ENCODE measurements at regions not wholly inside any gene's neighbourhood (a gene's known extent, or its start where the extent isn't known, plus 50 kb on each side); places are given as distances from the start of the nearest gene placed in this dataset.

DNA sequence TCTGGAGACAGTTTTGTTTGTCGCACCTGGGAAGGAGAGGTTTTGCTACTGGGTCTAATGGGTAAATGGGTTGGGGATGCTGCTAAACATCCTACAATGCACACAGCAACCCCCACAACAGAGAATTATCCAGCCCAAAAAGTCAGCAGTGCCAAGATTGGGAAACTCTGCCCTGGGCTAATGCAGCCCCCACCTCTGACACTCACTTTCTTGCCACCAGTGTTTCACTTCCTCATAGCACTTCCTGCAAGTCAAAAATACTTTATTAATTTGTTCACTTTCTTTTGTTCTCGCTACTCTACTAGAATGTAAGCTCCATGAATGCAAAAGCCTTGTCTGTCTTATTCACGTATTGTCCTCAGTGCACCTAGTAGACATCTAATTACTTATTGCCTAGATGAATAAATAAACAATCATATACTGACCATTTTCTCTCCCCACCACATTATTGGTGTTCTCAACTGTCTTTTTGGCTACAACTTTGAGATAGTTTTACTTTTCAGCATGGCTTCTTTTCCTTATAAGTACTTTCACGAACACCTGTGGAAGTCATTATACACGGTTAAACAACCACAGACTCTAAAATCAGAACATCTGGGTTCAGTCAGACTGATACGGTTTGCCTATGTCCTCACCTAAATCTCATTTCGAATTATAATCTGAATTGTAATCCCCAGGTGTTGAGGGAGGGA lies 82.0 kb upstream of the PITX2 start:
- H3K9ac ChIP-seq (ENCODE audit: insufficient read length), result no peak overlapping the region
- no peaks in the 10 kb centered on the region for H3K9me3 ChIP-seq (ENCODE audit: low read depth, low read length)
- TF ChIP-seq EZH2 (IDR thresholded peaks at IDR 0.05), result no peak
- TF ChIP-seq FOXP2 (optimal IDR thresholded peaks at IDR 0.05; ENCODE audit: control extremely low read depth, extremely low read length, insufficient read depth), result no peak
- no peak for TF ChIP-seq POLR2AphosphoS5 (IDR thresholded peaks at IDR 0.05; ENCODE audit: borderline replicate concordance, low read depth, low read length)
- H3K4me3 ChIP-seq, result no peak overlapping the region
- H3K36me3 ChIP-seq (ENCODE audit: insufficient read depth, low read length), result no peaks in the 10 kb centered on the region
- no peak overlapping the region for H3K27ac ChIP-seq
- no peak for DNase-seq (ENCODE audit: low read depth, low spot score)

DNA sequence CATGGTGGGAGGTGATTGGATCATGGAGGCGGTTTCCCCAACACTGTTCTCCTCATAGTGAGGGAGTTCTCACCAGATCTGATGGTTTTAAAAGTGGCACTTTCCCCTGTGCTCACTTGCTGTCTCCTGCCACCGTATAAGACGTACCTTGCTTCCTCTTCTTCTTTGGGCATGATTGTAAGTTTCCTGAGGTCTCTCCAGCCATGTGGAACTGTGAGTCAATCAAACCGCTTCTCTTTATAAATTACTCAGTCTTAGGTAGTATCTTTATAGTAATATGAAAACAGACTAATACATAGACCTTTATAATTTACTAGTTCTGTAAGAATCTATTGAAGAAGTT lies 82.5 kb upstream of the PITX2 start:
- no peak for DNase-seq (ENCODE audit: low read depth, low spot score)
- no peaks in the 10 kb centered on the region for H3K36me3 ChIP-seq (ENCODE audit: insufficient read depth, low read length)
- no peak for TF ChIP-seq FOXP2 (optimal IDR thresholded peaks at IDR 0.05; ENCODE audit: control extremely low read depth, extremely low read length, insufficient read depth)
- TF ChIP-seq POLR2AphosphoS5 (IDR thresholded peaks at IDR 0.05; ENCODE audit: borderline replicate concordance, low read depth, low read length), result no peak
- no peak for TF ChIP-seq EZH2 (IDR thresholded peaks at IDR 0.05)
- H3K9me3 ChIP-seq (ENCODE audit: low read depth, low read length), result no peaks in the 10 kb centered on the region
- H3K4me3 ChIP-seq, result no peak overlapping the region
- no peak overlapping the region for H3K9ac ChIP-seq (ENCODE audit: insufficient read length)
- no peak overlapping the region for H3K27ac ChIP-seq

DNA sequence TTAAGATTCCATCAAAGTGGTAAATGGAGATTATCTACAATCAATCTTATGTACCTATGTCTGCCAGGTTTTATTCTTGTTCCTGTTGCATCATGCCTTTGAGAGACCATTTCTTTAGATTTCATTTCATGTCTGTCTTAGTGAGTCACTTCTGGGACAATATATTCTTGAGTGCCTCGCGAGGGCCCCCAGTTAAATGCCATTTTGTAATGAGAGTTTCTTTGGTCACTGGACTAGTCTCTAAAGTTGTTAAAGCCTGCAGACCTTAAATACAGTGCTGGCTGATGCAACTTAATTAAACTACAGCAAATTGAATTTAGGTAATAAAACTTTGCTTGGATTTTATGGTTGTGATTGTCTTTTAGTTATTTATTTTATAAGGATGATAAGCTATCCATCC lies 87.2 kb upstream of the PITX2 start:
- no peak overlapping the region for H3K4me3 ChIP-seq
- no peak overlapping the region for H3K9ac ChIP-seq (ENCODE audit: insufficient read length)
- no peak overlapping the region for H3K27ac ChIP-seq
- no peaks in the 10 kb centered on the region for H3K9me3 ChIP-seq (ENCODE audit: low read depth, low read length)
- no peak for TF ChIP-seq FOXP2 (optimal IDR thresholded peaks at IDR 0.05; ENCODE audit: control extremely low read depth, extremely low read length, insufficient read depth)
- no peak for TF ChIP-seq POLR2AphosphoS5 (IDR thresholded peaks at IDR 0.05; ENCODE audit: borderline replicate concordance, low read depth, low read length)
- TF ChIP-seq EZH2 (IDR thresholded peaks at IDR 0.05), result no peak
- no peak for DNase-seq (ENCODE audit: low read depth, low spot score)
- H3K36me3 ChIP-seq (ENCODE audit: insufficient read depth, low read length), result no peaks in the 10 kb centered on the region

DNA sequence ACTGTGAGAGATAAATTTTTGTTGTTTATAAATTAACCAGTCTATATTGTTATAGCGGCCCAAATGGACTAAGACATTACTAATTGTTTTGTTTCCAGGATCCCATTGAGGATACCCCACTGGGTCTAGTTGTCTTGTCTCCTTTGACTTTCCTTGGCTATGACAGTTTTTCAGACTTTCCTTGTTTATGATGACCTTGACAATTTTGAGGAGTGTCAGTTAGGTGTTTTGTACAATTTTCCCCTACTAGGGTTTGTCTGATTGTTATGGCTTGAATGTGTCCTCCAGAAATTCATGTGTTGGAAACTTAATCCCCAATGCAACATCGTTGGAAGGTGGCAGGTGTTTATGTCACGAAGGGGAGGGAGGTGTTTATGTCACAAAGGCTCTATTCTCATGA lies 89.6 kb upstream of the PITX2 start:
- Histone ChIP-seq H3K9ac (ENCODE audit: insufficient read length) (no peak overlapping the region), H3K4me3 (no peak overlapping the region), H3K36me3 (ENCODE audit: insufficient read depth, low read length) (no peaks in the 10 kb centered on the region), H3K27ac (no peak overlapping the region), H3K9me3 (ENCODE audit: low read depth, low read length) (no peaks in the 10 kb centered on the region)
- DNase-seq (ENCODE audit: low read depth, low spot score), result no peak
- TF ChIP-seq FOXP2 (optimal IDR thresholded peaks at IDR 0.05; ENCODE audit: control extremely low read depth, extremely low read length, insufficient read depth), result no peak
- no peak for TF ChIP-seq POLR2AphosphoS5 (IDR thresholded peaks at IDR 0.05; ENCODE audit: borderline replicate concordance, low read depth, low read length)
- no peak for TF ChIP-seq EZH2 (IDR thresholded peaks at IDR 0.05)

- no peak overlapping the region for H3K27ac ChIP-seq
- no peak for DNase-seq (ENCODE audit: low read depth, low spot score)
Observed at GRCh38 chr4:110730318-110730717, 107.4 kb upstream of the PITX2 start.

GRCh38 chr4:110733901-110734300 lies 111.0 kb upstream of the PITX2 start:
- Histone ChIP-seq H3K9me3 (ENCODE audit: low read depth, low read length) (no peaks in the 10 kb centered on the region), H3K4me3 (no peak overlapping the region), H3K9ac (ENCODE audit: insufficient read length) (no peak overlapping the region), H3K27ac (no peak overlapping the region), H3K36me3 (ENCODE audit: insufficient read depth, low read length) (no peaks in the 10 kb centered on the region)
- DNase-seq (ENCODE audit: low read depth, low spot score), result no peak
- TF ChIP-seq POLR2AphosphoS5 (IDR thresholded peaks at IDR 0.05; ENCODE audit: borderline replicate concordance, low read depth, low read length), result no peak
- TF ChIP-seq FOXP2 (optimal IDR thresholded peaks at IDR 0.05; ENCODE audit: control extremely low read depth, extremely low read length, insufficient read depth), result no peak
- no peak for TF ChIP-seq EZH2 (IDR thresholded peaks at IDR 0.05)

More at GRCh38 chr4:110730318-110730717, 107.4 kb upstream of the PITX2 start:
- no peak overlapping the region for H3K4me3 ChIP-seq
- H3K9ac ChIP-seq (ENCODE audit: insufficient read length), result no peak overlapping the region
- no peaks in the 10 kb centered on the region for H3K9me3 ChIP-seq (ENCODE audit: low read depth, low read length)
- no peaks in the 10 kb centered on the region for H3K36me3 ChIP-seq (ENCODE audit: insufficient read depth, low read length)
- TF ChIP-seq EZH2 (IDR thresholded peaks at IDR 0.05) (no peak), POLR2AphosphoS5 (IDR thresholded peaks at IDR 0.05; ENCODE audit: borderline replicate concordance, low read depth, low read length) (no peak), FOXP2 (optimal IDR thresholded peaks at IDR 0.05; ENCODE audit: control extremely low read depth, extremely low read length, insufficient read depth) (no peak)

- H3K9me3 ChIP-seq (ENCODE audit: low read depth, low read length), result no peaks in the 10 kb centered on the region
- DNase-seq (ENCODE audit: low read depth, low spot score), result no peak
- no peak for TF ChIP-seq EZH2 (IDR thresholded peaks at IDR 0.05)
- TF ChIP-seq FOXP2 (optimal IDR thresholded peaks at IDR 0.05; ENCODE audit: control extremely low read depth, extremely low read length, insufficient read depth), result no peak
- no peak for TF ChIP-seq POLR2AphosphoS5 (IDR thresholded peaks at IDR 0.05; ENCODE audit: borderline replicate concordance, low read depth, low read length)
Observed at GRCh38 chr4:110735686-110736085, 112.8 kb upstream of the PITX2 start.

GRCh38 chr4:110737931-110738330 lies 115.1 kb upstream of the PITX2 start:
- TF ChIP-seq EZH2 (IDR thresholded peaks at IDR 0.05), result no peak
- TF ChIP-seq POLR2AphosphoS5 (IDR thresholded peaks at IDR 0.05; ENCODE audit: borderline replicate concordance, low read depth, low read length), result no peak
- no peak for TF ChIP-seq FOXP2 (optimal IDR thresholded peaks at IDR 0.05; ENCODE audit: control extremely low read depth, extremely low read length, insufficient read depth)
- Histone ChIP-seq H3K27ac (no peak overlapping the region), H3K9ac (ENCODE audit: insufficient read length) (no peak overlapping the region), H3K4me3 (no peak overlapping the region), H3K36me3 (ENCODE audit: insufficient read depth, low read length) (no peaks in the 10 kb centered on the region), H3K9me3 (ENCODE audit: low read depth, low read length) (no peaks in the 10 kb centered on the region)
- DNase-seq (ENCODE audit: low read depth, low spot score), result no peak

More at GRCh38 chr4:110735686-110736085, 112.8 kb upstream of the PITX2 start:
- Histone ChIP-seq H3K36me3 (ENCODE audit: insufficient read depth, low read length) (no peaks in the 10 kb centered on the region), H3K27ac (no peak overlapping the region), H3K9ac (ENCODE audit: insufficient read length) (no peak overlapping the region), H3K4me3 (no peak overlapping the region)

DNA sequence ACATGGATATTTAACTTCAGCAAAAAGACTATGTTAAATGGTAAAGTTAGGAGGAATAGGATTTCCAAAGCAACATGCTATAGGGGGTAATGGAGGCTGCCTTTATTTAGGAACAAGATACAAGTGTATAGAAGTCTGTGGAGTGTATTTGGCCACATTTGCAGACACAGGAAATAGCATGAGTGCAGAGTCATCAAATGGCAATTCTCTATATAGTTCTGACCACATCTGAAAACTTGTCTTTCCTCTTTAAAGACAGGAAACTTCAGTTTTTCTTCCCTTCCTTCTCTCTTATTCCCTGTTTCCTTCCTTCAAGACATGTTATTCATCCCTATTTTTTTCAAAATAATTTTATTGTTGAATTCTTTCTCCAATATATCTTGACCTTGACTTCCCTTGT lies 119.3 kb upstream of the PITX2 start:
- no peak for TF ChIP-seq POLR2AphosphoS5 (IDR thresholded peaks at IDR 0.05; ENCODE audit: borderline replicate concordance, low read depth, low read length)
- no peak for TF ChIP-seq EZH2 (IDR thresholded peaks at IDR 0.05)
- no peak for TF ChIP-seq FOXP2 (optimal IDR thresholded peaks at IDR 0.05; ENCODE audit: control extremely low read depth, extremely low read length, insufficient read depth)
- DNase-seq (ENCODE audit: low read depth, low spot score), result no peak
- Histone ChIP-seq H3K9ac (ENCODE audit: insufficient read length) (no peak overlapping the region), H3K27ac (no peak overlapping the region), H3K9me3 (ENCODE audit: low read depth, low read length) (no peaks in the 10 kb centered on the region), H3K36me3 (ENCODE audit: insufficient read depth, low read length) (no peaks in the 10 kb centered on the region), H3K4me3 (no peak overlapping the region)

All from SK-N-MC (cell line).